Stimulated activated CD4-positive, alpha-beta T cell treated with anti-CD3 and anti-CD28 coated beads, Interleukin-4, amount 100 ng/mL, for 4 hours (primary cell): ENCODE measurements at regions not wholly inside any gene's neighbourhood (a gene's known extent, or its start where the extent isn't known, plus 50 kb on each side); places are given as distances from the start of the nearest gene placed in this dataset.
A peak's percentile ranks its signal among the peaks of the same experiment; 100 is the strongest.
"Not testable (repeated sequence)": the region's sequence is repeated elsewhere in the genome, so short reads cannot be mapped to it uniquely, and the experiment has no call there.

Experiments
- DNase-seq, 2 experiments: peaks; one replicate each; pipeline ENCODE4 v3.0.0-alpha.2; 2020

- DNase-seq, result no peak
These were observed 67.4 kb downstream of the ARRDC3 start for GRCh38 chr5:91315701-91316100.

DNA sequence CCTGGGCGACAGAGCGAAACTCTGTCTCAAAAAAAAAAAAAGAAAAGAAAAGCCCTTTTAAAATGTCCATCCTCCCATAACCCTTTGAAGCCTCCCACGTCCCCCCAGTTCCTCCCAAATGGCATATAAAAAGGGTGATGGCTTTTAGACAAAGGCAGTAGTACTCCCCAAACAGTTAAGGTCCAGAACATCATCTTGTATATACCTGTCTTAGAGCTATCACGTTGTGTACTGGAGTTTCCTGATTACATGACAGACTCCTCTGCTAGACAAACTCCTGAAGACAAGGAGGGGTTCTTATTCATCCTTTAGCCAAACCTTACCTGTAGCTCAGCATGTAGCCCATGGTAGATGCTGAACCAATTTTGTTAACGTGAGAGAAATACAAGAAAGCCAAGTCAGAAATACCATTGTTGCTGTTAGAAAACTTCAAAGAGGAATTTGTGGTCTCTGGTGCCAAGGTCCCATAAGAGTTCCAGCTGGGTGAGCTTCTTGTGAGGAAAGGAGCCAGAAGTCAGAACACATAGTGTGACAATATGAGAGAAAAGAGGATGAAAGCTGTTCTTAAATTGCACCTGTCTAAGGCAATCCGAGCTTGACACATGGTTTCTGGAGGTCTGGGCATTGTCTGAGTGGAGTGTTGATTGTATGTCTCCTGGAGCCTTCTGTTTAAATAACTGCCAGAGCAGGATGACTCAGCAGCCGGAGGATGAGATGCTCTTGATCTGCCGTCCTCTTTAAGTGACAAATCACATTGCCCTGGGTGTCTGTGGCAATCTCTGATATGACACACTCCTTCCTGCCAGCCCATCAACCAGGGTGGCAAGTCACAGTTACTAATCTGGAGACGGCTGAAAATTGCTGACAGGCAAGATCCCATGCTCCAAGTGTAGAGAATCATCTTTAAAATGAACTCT is 69.1 kb downstream of the ARRDC3 start:
- DNase-seq, result peak; percentile 61 to 93

- DNase-seq, result no peak
These were observed 70.4 kb downstream of the ARRDC3 start for GRCh38 chr5:91312698-91313097.

GRCh38 chr5:91311697-91312501 is 71.2 kb downstream of the ARRDC3 start:
- DNase-seq, result peak in 1 of 2 experiments; percentile 71

DNA sequence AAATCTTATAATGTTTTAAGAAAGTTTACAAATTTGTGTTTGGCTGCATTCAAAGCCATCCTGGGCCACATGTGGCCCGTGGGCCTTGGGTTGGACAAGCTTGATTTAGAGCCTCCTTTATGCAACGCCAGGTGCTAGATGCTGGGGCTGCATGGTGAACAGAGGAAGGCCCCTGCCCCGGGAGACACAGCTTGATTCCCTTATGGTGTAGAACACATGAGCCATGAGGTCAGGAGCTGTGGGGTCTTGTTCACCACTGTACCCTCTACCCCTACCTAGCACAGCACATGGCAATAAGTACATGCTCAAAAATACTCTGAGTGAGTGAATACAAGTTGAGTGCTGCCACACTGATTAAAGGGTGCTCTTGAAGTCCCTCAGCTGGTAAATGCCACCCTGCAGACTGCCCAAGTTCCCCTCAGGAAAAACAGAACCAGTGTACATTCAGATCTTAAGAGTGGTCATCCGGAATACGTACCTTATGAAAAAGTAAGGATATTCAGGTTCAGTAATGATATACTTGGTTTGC is 71.9 kb downstream of the ARRDC3 start:
- DNase-seq, result no peak

DNA sequence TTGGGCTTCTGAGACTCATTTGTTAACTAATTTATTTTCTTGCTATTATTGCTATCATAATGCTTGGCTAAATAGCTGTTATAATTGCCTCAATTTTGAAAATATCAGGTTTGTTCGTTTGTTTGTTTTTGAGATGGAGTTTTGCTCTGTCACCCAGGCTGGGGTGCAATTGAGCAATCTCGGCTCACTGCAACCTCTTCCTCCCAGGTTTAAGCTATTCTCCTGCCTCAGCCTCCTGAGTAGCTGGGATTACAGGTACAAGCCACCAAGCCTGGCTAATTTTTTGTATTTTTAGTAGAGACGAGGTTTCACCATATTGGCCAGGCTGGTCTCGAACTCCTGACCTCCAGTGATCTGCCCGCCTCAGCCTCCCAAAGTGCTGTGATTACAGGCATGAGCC is 75.0 kb downstream of the ARRDC3 start:
- not testable (repeated sequence) for DNase-seq

DNA sequence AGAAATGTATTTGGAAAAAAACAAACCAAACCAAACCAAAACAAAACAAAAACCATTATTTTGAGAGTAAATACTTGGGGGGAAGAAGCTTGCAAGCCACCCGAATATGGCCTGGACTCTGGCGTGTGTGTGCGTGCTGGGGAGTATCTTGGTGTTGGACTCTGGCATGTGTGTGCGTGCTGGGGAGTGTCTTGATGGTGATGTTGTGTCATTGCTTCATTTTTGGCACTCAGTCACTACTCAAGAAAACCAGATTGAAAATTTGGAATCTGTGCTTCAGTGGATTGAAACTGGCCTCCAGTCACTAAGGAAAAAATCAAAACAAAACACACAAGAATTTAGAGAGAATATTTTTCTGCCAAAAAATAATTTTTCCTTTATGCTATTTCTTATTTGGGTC is 76.1 kb downstream of the ARRDC3 start:
- no peak for DNase-seq

- no peak for DNase-seq
These were observed 76.6 kb downstream of the ARRDC3 start for GRCh38 chr5:91306497-91306896.

- no peak for DNase-seq
These were observed 77.5 kb downstream of the ARRDC3 start for GRCh38 chr5:91305640-91306039.

DNA sequence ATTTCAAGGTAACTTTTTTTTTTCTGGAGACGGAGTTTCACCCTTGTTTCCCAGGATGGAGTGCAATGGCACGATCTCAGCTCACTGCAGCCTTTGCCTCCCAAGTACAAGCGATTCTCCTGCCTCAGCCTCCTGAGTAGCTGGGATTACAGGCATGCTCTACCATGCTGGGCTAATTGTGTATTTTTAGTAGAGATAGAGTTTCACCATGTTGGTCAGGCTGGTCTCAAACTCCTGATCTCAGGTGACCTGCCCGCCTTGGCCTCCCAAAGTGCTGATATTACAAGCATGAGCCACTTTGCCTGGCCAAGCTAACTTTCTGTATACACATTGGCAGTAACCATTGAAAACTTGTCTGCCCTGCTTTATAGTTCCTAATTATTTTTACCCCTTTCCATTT is 79.1 kb downstream of the ARRDC3 start:
- DNase-seq, result not testable (repeated sequence)

DNA sequence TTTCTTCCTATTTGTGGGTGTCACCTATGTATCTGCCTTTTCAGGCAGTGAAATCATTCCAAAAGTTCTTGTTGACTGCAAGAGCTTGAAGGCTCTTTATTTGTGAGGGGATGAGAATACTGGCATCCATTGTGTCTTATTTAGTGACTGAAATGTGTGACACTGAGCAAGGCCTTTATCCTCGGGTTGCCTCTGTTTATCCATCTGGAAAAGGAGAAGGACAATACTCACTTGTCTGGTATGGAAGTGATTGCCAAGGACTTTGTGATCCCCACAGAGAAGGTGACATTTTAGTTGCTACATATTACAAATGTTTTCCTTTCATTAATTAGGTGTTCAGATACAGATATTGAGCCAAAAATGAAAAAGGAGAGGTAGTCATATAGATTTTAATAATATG is 80.2 kb downstream of the ARRDC3 start:
- DNase-seq, result no peak

DNA sequence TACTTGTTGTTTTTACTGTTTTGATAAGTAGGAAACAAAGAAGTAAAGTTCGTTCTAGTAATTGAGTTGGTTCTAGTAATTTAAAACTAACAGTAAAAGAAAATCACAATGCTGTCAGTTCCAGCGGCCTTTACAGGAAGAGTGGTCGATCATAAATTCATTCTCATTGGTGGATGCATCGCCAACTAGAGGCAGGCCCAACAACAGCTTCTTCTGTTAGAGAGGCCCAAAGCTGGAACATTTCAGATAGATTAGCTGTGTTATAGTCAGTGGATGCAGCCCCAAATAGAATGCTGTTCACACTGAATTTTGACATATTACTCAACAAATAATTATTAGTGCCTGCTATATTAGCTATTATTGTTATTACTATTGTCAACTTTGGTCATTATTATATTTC is 80.8 kb downstream of the ARRDC3 start:
- no peak for DNase-seq

GRCh38 chr5:91301106-91301846 is 81.8 kb downstream of the ARRDC3 start:
- no peak for DNase-seq

- DNase-seq, result no peak
These were observed 85.1 kb downstream of the ARRDC3 start for GRCh38 chr5:91297994-91298393.

DNA sequence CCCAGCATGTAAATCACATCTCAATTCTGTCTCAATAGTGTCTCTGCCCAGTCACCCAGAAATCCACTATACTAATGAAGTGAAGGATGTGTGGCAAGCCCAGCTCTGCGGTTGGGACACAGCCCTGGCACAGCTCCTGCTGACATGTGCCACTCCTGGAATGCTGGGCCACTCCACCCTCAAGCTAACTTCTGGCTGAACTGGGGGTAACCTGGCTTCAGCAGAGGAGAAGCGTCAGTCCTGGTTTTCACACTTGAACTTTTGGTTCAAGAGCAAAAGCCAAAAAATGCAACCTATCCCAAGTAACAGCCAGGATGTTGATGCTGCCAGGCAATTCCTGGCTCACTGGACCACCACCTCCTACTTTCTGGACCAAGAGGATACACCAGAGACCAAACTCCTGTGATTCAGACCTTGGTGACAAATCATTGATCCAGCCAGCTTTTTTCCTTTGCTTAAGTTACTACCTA is 86.4 kb downstream of the ARRDC3 start:
- DNase-seq, result no peak

DNA sequence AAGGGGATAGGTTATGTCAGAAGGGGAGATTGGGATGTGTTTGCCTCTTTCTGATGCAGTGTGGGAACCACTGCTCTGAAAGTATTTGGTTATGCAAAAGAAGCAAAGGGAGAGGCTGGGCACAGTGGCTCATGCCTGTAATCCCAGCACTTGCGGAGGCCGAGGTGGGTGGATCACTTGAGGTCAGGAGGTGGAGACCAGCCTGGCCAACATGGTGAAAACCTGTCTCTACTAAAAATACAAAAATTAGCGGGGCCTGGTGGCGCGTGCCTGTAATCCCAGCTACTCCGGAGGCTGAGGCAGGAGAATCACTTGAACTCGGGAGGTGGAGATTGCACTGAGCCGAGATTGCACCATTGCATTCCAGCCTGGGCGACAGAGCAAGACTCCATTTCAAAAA is 87.0 kb downstream of the ARRDC3 start:
- not testable (repeated sequence) for DNase-seq

GRCh38 chr5:91293131-91293530 is 90.0 kb downstream of the ARRDC3 start:
- DNase-seq, result no peak

GRCh38 chr5:91291628-91292569 is 91.2 kb downstream of the ARRDC3 start:
- DNase-seq, result no peak

GRCh38 chr5:91288118-91288916 is 94.8 kb downstream of the ARRDC3 start:
- no peak for DNase-seq

GRCh38 chr5:91285062-91285461 is 98.1 kb downstream of the ARRDC3 start:
- DNase-seq, result not testable (repeated sequence)

GRCh38 chr5:91283899-91284298 is 99.2 kb downstream of the ARRDC3 start:
- no peak for DNase-seq
